ENCODE measurements at regions not wholly inside any gene's neighbourhood (a gene's known extent, or its start where the extent isn't known, plus 50 kb on each side); places are given as distances from the start of the nearest gene placed in this dataset.
"Not testable (repeated sequence)": the region's sequence is repeated elsewhere in the genome, so short reads cannot be mapped to it uniquely, and the experiment has no call there.

DNA sequence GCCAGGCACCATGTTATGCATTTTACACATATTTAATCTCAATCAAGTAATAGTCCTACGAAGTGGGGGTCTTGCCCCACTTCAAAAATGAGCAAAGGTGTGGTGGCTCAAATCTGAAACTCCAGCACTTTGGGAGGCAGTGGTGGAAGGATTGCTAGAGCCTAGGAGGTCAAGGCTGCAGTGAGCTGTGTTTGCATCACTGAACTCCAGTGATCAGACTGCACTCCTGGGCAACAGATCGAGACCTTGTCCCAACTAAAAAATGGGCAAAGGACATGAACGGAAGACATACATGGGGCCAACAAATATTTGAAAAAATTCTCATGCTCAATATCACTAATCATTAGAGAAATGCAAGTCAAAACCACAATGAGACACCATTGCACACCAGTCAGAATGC lies 116.3 kb upstream of the NBPF8 start:
- TF ChIP-seq CTCF (conservative IDR thresholded peaks at IDR 0.05; ENCODE audit: low read length); EZH2phosphoT487 (IDR thresholded peaks at IDR 0.05; ENCODE audit: borderline replicate concordance): not testable (repeated sequence)

All from Loucy (cell line).